GM23338 (cell line): ENCODE measurements at regions not wholly inside any gene's neighbourhood (a gene's known extent, or its start where the extent isn't known, plus 50 kb on each side); places are given as distances from the start of the nearest gene placed in this dataset.

Experiments used
- ATAC-seq: fragments of 200-7000 bp; cut with Tn5 transposase; 3 replicates; pipeline ENCODE4 v1.9.1; 2020
- DNase-seq: peaks from one replicate; pipeline ENCODE4 v3.0.0-alpha.2; 2015; ENCODE audit warnings: low spot score
- H2AFZ ChIP-seq: fragments of 200-600 bp; sonication (generic); 2 replicates; pipeline ENCODE4 v1.8.0; 2016; ENCODE audit warnings: antibody characterized with exemption, mild to moderate bottlenecking, moderate library complexity
- H3F3A ChIP-seq: fragments of 200-600 bp; sonication (generic); replicated peaks from 2 replicates; pipeline ENCODE4 v1.8.0; 2017; ENCODE audit warnings: antibody characterized with exemption, mixed run types, low read depth
- H3K27ac ChIP-seq: fragments of 200-600 bp; sonication (generic); 2 replicates; pipeline ENCODE4 v1.6.1; 2016; ENCODE audit warnings: low read depth
- H3K27me3 ChIP-seq: fragments of 200-600 bp; sonication (generic); 2 replicates; pipeline ENCODE4 v1.8.0; 2016; ENCODE audit warnings: mild to moderate bottlenecking, mixed run types, moderate library complexity; ENCODE audit not compliant: insufficient read depth
- H3K36me3 ChIP-seq: fragments of 200-600 bp; sonication (generic); 2 replicates; pipeline ENCODE4 v1.8.0; 2016; ENCODE audit warnings: mild to moderate bottlenecking; ENCODE audit not compliant: insufficient read depth
- H3K4me1 ChIP-seq: fragments of 200-600 bp; sonication (generic); 2 replicates; pipeline ENCODE4 v1.8.0; 2016; ENCODE audit warnings: mild to moderate bottlenecking, moderate library complexity; ENCODE audit not compliant: insufficient read depth
- H3K4me2 ChIP-seq: fragments of 200-600 bp; sonication (generic); 2 replicates; pipeline ENCODE4 v1.7.1; 2017; ENCODE audit warnings: mixed run types
- H3K4me3 ChIP-seq: fragments of 200-600 bp; sonication (generic); 2 replicates; pipeline ENCODE4 v1.6.1; 2016; ENCODE audit warnings: mixed run types
- H3K79me2 ChIP-seq: fragments of 200-600 bp; sonication (generic); replicated peaks from 2 replicates; pipeline ENCODE4 v1.8.0; 2017; ENCODE audit warnings: mild to moderate bottlenecking; ENCODE audit not compliant: insufficient read depth
- H3K9me2 ChIP-seq: fragments of 200-600 bp; sonication (generic); 2 replicates; pipeline ENCODE4 v1.8.0; 2017; ENCODE audit not compliant: insufficient read depth
- H4K20me1 ChIP-seq: fragments of 200-600 bp; sonication (generic); replicated peaks from 2 replicates; pipeline ENCODE4 v1.8.0; 2017; ENCODE audit warnings: mild to moderate bottlenecking; ENCODE audit not compliant: insufficient read depth
- H3K27ac Mint-ChIP-seq: 2 replicates; pipeline ENCODE4 v1.8.0; 2020; ENCODE audit warnings: inconsistent platforms, mild to moderate bottlenecking, moderate library complexity, mixed read lengths
- H3K27me3 Mint-ChIP-seq: 3 replicates; pipeline ENCODE4 v1.8.0; 2022; ENCODE audit warnings: low read depth, mild to moderate bottlenecking, moderate library complexity, mixed read lengths, inconsistent platforms; ENCODE audit not compliant: insufficient read depth, poor library complexity
- H3K36me3 Mint-ChIP-seq: 3 replicates; pipeline ENCODE4 v1.8.0; 2021; ENCODE audit warnings: low read depth, mild to moderate bottlenecking, inconsistent platforms, moderate library complexity, mixed read lengths
- H3K4me1 Mint-ChIP-seq: 3 replicates; pipeline ENCODE4 v1.8.0; 2020; ENCODE audit warnings: mild to moderate bottlenecking, inconsistent platforms, mixed read lengths
- H3K4me3 Mint-ChIP-seq: 3 replicates; pipeline ENCODE4 v1.8.0; 2021; ENCODE audit warnings: moderate library complexity, mild to moderate bottlenecking, inconsistent platforms, mixed read lengths
- H3K9me3 Mint-ChIP-seq: 3 replicates; pipeline ENCODE4 v1.8.0; 2020; ENCODE audit warnings: moderate library complexity, mild to moderate bottlenecking, inconsistent platforms, mixed read lengths
- CREB1 ChIP-seq: fragments of 250-450 bp; sonication (Bioruptor Pico); IDR thresholded peaks from 2 replicates; pipeline ENCODE4 v1.5.0; 2020; ENCODE audit warnings: low read depth, mild to moderate bottlenecking, moderate library complexity
- CTCF ChIP-seq, 2 experiments: fragments of 200-600 bp in 1 of 2; sonication (generic) in 1 of 2; conservative IDR thresholded peaks; 2 replicates each; pipeline versions ENCODE4 v1.5.1 to v1.6.1; 2016 to 2017; ENCODE audit warnings: antibody characterized with exemption in 2 of 2, low read depth in 2 of 2, mild to moderate bottlenecking in 2 of 2, moderate library complexity in 1 of 2
- ETS1 ChIP-seq: IDR thresholded peaks from 2 replicates; pipeline ENCODE4 v1.6.1; 2016; ENCODE audit warnings: antibody characterized with exemption
- EZH2 ChIP-seq: fragments of 200-600 bp; sonication (generic); IDR thresholded peaks from one replicate; pipeline ENCODE4 v1.8.0; 2017; ENCODE audit warnings: antibody characterized with exemption, mild to moderate bottlenecking, low read depth; ENCODE audit not compliant: unreplicated experiment
- EZH2phosphoT487 ChIP-seq: fragments of 200-600 bp; sonication (generic); IDR thresholded peaks from one replicate; pipeline ENCODE4 v1.8.1; 2018; ENCODE audit warnings: antibody characterized with exemption; ENCODE audit not compliant: unreplicated experiment
- JUNB ChIP-seq: IDR thresholded peaks from one replicate; pipeline ENCODE4 v1.6.1; 2016; ENCODE audit warnings: antibody characterized with exemption; ENCODE audit not compliant: unreplicated experiment
- NANOG ChIP-seq: IDR thresholded peaks from 2 replicates; pipeline ENCODE4 v1.6.1; 2016; ENCODE audit warnings: antibody characterized with exemption, borderline replicate concordance
- POLR2AphosphoS5 ChIP-seq: IDR thresholded peaks from 2 replicates; pipeline ENCODE4 v1.6.1; 2016; ENCODE audit warnings: antibody characterized with exemption, low read depth
- REST ChIP-seq: IDR thresholded peaks from one replicate; pipeline ENCODE4 v1.6.1; 2018; ENCODE audit warnings: antibody characterized with exemption; ENCODE audit not compliant: unreplicated experiment
- STAT1 ChIP-seq: IDR thresholded peaks from one replicate; pipeline ENCODE4 v1.6.1; 2016; ENCODE audit warnings: antibody characterized with exemption; ENCODE audit not compliant: unreplicated experiment
- ZNF114 ChIP-seq: fragments of 250-450 bp; sonication (Bioruptor Pico); IDR thresholded peaks from 2 replicates; pipeline ENCODE4 v1.5.0; 2020; ENCODE audit warnings: mild to moderate bottlenecking, moderate library complexity
- ZNF331 ChIP-seq: fragments of 250-450 bp; sonication (Bioruptor Pico); IDR thresholded peaks from 2 replicates; pipeline ENCODE4 v1.5.0; 2020; ENCODE audit warnings: low read depth, mild to moderate bottlenecking, moderate library complexity

- TF ChIP-seq CTCF (conservative IDR thresholded peaks at IDR 0.05; ENCODE audit: low read depth in 2 of 2) (no peak), POLR2AphosphoS5 (no peak), ZNF114 (no peak)
Observed at GRCh38 chr3:154842536-154842935, 237.6 kb upstream of the MME start (continued).

- Histone ChIP-seq H3K27me3 (no peaks in the 10 kb centered on the region), H3K4me3 (no peak overlapping the region), H3K4me2 (no peak overlapping the region), H3K36me3 (no peaks in the 10 kb centered on the region), H4K20me1 (no peaks in the 10 kb centered on the region), H3K9me2 (no peaks in the 10 kb centered on the region), H2AFZ (no peak overlapping the region), H3F3A (no peaks in the 10 kb centered on the region), H3K4me1 (no peaks in the 10 kb centered on the region), H3K79me2 (no peaks in the 10 kb centered on the region), H3K27ac (no peak overlapping the region)
- Mint-ChIP-seq H3K36me3 (no peaks in the 10 kb centered on the region), H3K27ac (no peak overlapping the region), H3K27me3 (no peaks in the 10 kb centered on the region), H3K4me1 (no peaks in the 10 kb centered on the region), H3K9me3 (no peaks in the 10 kb centered on the region), H3K4me3 (no peak overlapping the region)
- DNase-seq = no peak
- ATAC-seq = no peak
- TF ChIP-seq CTCF (conservative IDR thresholded peaks at IDR 0.05; ENCODE audit: low read depth in 2 of 2) = no peak
- no peak for TF ChIP-seq STAT1
- no peak for TF ChIP-seq ETS1
- no peak for TF ChIP-seq ZNF331 (CRISPR knock-in tag)
- TF ChIP-seq EZH2 = no peak
- no peak for TF ChIP-seq EZH2phosphoT487
- no peak for TF ChIP-seq CREB1 (CRISPR knock-in tag)
- TF ChIP-seq POLR2AphosphoS5 = no peak
- no peak for TF ChIP-seq JUNB
- TF ChIP-seq NANOG = no peak
- no peak for TF ChIP-seq REST
Observed at GRCh38 chr3:154835639-154836038, 244.5 kb upstream of the MME start.
